ENCODE measurements at regions not wholly inside any gene's neighbourhood (a gene's known extent, or its start where the extent isn't known, plus 50 kb on each side); places are given as distances from the start of the nearest gene placed in this dataset.

DNA sequence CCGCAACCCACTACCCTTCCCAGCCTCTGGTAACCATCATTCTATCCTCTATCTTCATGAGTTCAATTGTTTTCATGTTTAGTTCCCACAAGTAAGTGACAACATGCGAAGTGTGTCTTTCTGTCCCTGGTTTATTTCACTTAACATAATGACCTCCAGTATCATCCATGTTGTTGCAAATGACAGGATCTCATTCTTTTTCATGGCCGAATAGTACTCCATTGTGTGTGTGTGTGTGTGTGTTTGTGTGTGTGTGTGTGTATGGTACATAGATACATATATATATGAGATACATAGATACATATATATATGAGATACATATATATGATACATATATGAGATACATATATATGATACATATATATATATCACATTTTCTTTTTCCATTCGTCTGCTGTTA is 196.3 kb upstream of the STK17B start:
- TF ChIP-seq PKNOX1 (IDR thresholded peaks at IDR 0.05) (no peak), SUZ12 (IDR thresholded peaks at IDR 0.05) (no peak), HDGF (IDR thresholded peaks at IDR 0.05; ENCODE audit: borderline replicate concordance) (no peak), L3MBTL2 (conservative IDR thresholded peaks at IDR 0.05) (no peak), BHLHE40 (IDR thresholded peaks at IDR 0.05; ENCODE audit: borderline replicate concordance) (no peak)
- ChIA-PET CTCF (no interaction called here), POLR2A (no interaction called here)
- no peak for DNase-seq (ENCODE audit: extremely low spot score)

- no peak for TF ChIP-seq BHLHE40 (IDR thresholded peaks at IDR 0.05; ENCODE audit: borderline replicate concordance)
- TF ChIP-seq PKNOX1 (IDR thresholded peaks at IDR 0.05): no peak
- no peak for TF ChIP-seq FOXK2 (IDR thresholded peaks at IDR 0.05)
- DNase-seq (ENCODE audit: extremely low spot score): no peak
- ChIA-PET CTCF (no interaction called here), POLR2A (no interaction called here)
Observed at GRCh38 chr2:196368546-196369225, 197.3 kb upstream of the STK17B start.

GRCh38 chr2:196369967-196370366 is 198.6 kb upstream of the STK17B start:
- no peak for TF ChIP-seq FOXK2 (IDR thresholded peaks at IDR 0.05)
- TF ChIP-seq CTBP1 (IDR thresholded peaks at IDR 0.05; ENCODE audit: borderline replicate concordance): no peak
- no peak for TF ChIP-seq L3MBTL2 (conservative IDR thresholded peaks at IDR 0.05)
- TF ChIP-seq FOXM1 (IDR thresholded peaks at IDR 0.05; ENCODE audit: borderline replicate concordance): no peak
- no peak for TF ChIP-seq HDGF (IDR thresholded peaks at IDR 0.05; ENCODE audit: borderline replicate concordance)
- POLR2A ChIA-PET: no interaction called here
- DNase-seq (ENCODE audit: extremely low spot score): no peak
- CTCF ChIA-PET: no interaction called here

GRCh38 chr2:196370381-196370780 is 199.0 kb upstream of the STK17B start:
- ChIA-PET POLR2A (no interaction called here), CTCF (no interaction called here)
- no peak for DNase-seq (ENCODE audit: extremely low spot score)
- TF ChIP-seq SUZ12 (IDR thresholded peaks at IDR 0.05): no peak

GRCh38 chr2:196372276-196372809 is 201.0 kb upstream of the STK17B start:
- no peak for TF ChIP-seq ARNT (IDR thresholded peaks at IDR 0.05)
- TF ChIP-seq CTBP1 (IDR thresholded peaks at IDR 0.05; ENCODE audit: borderline replicate concordance): no peak
- TF ChIP-seq ELF4 (IDR thresholded peaks at IDR 0.05): no peak
- no peak for TF ChIP-seq TARDBP (IDR thresholded peaks at IDR 0.05)
- CTCF ChIA-PET: no interaction called here
- DNase-seq (ENCODE audit: extremely low spot score): no peak
- POLR2A ChIA-PET: no interaction called here

DNA sequence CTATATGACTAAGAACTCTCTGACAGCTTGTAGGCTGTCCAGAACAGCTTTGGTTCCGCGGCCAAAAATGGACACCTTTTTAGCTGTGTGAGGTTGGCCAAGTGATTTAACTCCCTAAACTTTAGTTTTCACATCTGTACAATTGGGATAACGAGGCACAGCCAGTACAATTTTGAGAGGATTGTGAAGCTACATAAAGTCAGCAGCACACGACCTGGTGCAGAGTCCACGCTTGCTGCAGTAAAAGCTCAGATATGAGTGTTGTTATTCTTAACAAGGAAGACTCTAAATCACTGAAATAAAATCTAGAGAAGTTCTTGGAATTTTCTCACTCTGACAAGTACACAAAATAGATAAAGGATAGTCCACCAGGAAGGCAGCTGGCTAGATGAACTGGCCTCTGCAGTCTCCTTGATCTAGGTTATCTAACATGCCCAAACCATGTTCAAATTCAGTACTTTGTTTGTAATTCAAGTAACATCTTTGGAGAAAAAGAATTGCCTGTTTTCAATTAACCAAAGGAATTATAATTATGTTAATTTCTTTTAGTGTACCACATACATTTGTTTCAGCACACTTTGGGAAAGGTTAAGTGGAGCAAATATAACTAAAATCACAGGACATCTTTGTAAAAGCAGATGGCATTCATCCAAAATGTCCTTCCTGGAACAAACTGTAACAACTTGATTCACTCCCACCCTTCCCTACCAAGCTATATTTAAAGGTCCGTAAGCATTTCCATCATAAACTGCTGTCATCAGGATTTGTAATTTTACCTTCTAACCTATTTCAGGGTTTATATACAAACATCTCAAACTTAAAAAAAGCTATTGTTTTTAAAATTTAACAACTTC is 201.7 kb upstream of the STK17B start:
- no peak for DNase-seq (ENCODE audit: extremely low spot score)
- TF ChIP-seq BHLHE40 (IDR thresholded peaks at IDR 0.05; ENCODE audit: borderline replicate concordance): no peak
- no peak for TF ChIP-seq NFRKB (IDR thresholded peaks at IDR 0.05)
- no peak for TF ChIP-seq TARDBP (IDR thresholded peaks at IDR 0.05)
- no peak for TF ChIP-seq ARNT (IDR thresholded peaks at IDR 0.05)
- TF ChIP-seq FOXK2 (IDR thresholded peaks at IDR 0.05): no peak
- no peak for TF ChIP-seq SUZ12 (IDR thresholded peaks at IDR 0.05)
- TF ChIP-seq HDGF (IDR thresholded peaks at IDR 0.05; ENCODE audit: borderline replicate concordance): no peak
- TF ChIP-seq CTBP1 (IDR thresholded peaks at IDR 0.05; ENCODE audit: borderline replicate concordance): no peak
- POLR2A ChIA-PET: no interaction called here
- CTCF ChIA-PET: no interaction called here

DNA sequence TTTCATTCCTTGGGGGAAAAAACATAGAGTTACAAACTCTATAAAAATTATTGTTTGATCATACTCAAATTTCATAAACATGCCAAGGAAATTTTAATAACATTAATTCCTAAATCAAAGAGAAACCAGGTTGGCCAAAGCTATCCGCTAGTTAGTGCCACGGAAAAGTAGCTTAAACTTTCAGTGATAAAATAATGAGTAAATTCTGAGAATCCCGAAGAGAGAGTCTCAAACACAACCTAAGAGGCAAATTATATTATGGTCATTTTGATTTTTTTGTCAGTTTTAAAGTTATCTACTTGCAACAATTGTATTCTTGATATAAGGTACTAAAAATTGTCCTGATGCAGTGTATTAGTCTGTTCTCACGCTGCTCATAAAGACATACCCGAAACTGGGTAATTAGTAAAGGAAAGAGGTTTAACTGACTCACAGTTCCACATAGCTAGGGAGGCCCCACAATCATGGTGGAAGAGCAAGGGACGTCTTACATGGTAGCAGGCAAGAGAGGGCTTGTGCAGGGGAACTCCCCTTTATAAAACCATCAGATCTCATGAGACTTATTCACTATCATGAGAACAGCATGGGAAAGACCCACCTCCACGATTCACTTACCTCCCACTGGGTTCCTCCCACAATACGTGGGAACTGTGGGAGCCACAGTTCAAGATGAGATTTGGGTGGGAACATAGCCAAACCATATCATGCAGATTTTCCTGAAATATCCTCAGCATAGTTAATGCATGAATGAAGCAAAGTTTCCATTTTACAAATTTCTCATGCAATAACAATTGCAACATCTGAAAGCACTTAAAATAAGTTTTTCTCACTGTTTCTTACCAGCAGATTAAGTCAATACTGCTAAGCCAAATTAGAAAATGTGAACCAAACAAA is 205.9 kb upstream of the STK17B start:
- no peak for TF ChIP-seq HDGF (IDR thresholded peaks at IDR 0.05; ENCODE audit: borderline replicate concordance)
- TF ChIP-seq BHLHE40 (IDR thresholded peaks at IDR 0.05; ENCODE audit: borderline replicate concordance): no peak
- TF ChIP-seq SUZ12 (IDR thresholded peaks at IDR 0.05): no peak
- TF ChIP-seq FOXK2 (IDR thresholded peaks at IDR 0.05): no peak
- no peak for TF ChIP-seq FOXM1 (IDR thresholded peaks at IDR 0.05; ENCODE audit: borderline replicate concordance)
- TF ChIP-seq FOXA1 (IDR thresholded peaks at IDR 0.05): no peak
- no peak for TF ChIP-seq ZNF384 (IDR thresholded peaks at IDR 0.05)
- no peak for TF ChIP-seq SP1 (IDR thresholded peaks at IDR 0.05)
- TF ChIP-seq ELF4 (IDR thresholded peaks at IDR 0.05): no peak
- TF ChIP-seq LEF1 (IDR thresholded peaks at IDR 0.05; ENCODE audit: borderline replicate concordance): no peak
- TF ChIP-seq ARNT (IDR thresholded peaks at IDR 0.05): no peak
- TF ChIP-seq CTBP1 (IDR thresholded peaks at IDR 0.05; ENCODE audit: borderline replicate concordance): no peak
- ChIA-PET POLR2A (no interaction called here), CTCF (no interaction called here)
- DNase-seq (ENCODE audit: extremely low spot score): no peak

All from HEK293T (cell line).